KMS-11 (cell line): ENCODE measurements at regions not wholly inside any gene's neighbourhood (a gene's known extent, or its start where the extent isn't known, plus 50 kb on each side); places are given as distances from the start of the nearest gene placed in this dataset.

Source experiments
- H2AFZ ChIP-seq: fragments of 200-600 bp; sonication (generic); 2 replicates; pipeline ENCODE4 v1.6.1; 2016; ENCODE audit warnings: antibody characterized with exemption, mixed run types, low read depth
- H3K27ac ChIP-seq: fragments of 200-600 bp; sonication (generic); 2 replicates; pipeline ENCODE4 v1.6.1; 2016; ENCODE audit warnings: mild to moderate bottlenecking, mixed run types
- H3K27me3 ChIP-seq: fragments of 200-600 bp; sonication (generic); 2 replicates; pipeline ENCODE4 v1.6.1; 2017; ENCODE audit warnings: mild to moderate bottlenecking, low read depth, mixed run types, moderate library complexity; ENCODE audit not compliant: insufficient read depth
- H3K36me3 ChIP-seq: fragments of 200-600 bp; sonication (generic); 2 replicates; pipeline ENCODE4 v1.6.1; 2017; ENCODE audit warnings: mild to moderate bottlenecking, mixed run types; ENCODE audit not compliant: insufficient read depth
- H3K4me1 ChIP-seq: fragments of 200-600 bp; sonication (generic); 2 replicates; pipeline ENCODE4 v1.6.1; 2016; ENCODE audit warnings: mild to moderate bottlenecking, low read depth, mixed run types; ENCODE audit not compliant: poor library complexity, severe bottlenecking
- H3K4me2 ChIP-seq: fragments of 200-600 bp; sonication (generic); 2 replicates; pipeline ENCODE4 v1.7.0; 2016; ENCODE audit warnings: mild to moderate bottlenecking, mixed run types
- H3K4me3 ChIP-seq: fragments of 200-600 bp; sonication (generic); IDR thresholded peaks from 2 replicates; pipeline ENCODE4 v1.6.1; 2017; ENCODE audit warnings: low read depth, low read length, mixed read lengths; ENCODE audit not compliant: insufficient read depth
- H3K79me2 ChIP-seq: fragments of 200-600 bp; sonication (generic); 2 replicates; pipeline ENCODE4 v1.6.1; 2016; ENCODE audit warnings: low read depth, mixed run types; ENCODE audit not compliant: insufficient read depth
- H3K9ac ChIP-seq: fragments of 200-600 bp; sonication (generic); 2 replicates; pipeline ENCODE4 v1.6.1; 2016; ENCODE audit warnings: mild to moderate bottlenecking, mixed run types
- H4K20me1 ChIP-seq: fragments of 200-600 bp; sonication (generic); 2 replicates; pipeline ENCODE4 v1.6.1; 2016; ENCODE audit warnings: mild to moderate bottlenecking, mixed run types; ENCODE audit not compliant: insufficient read depth
- CTCF ChIP-seq: fragments of 200-600 bp; sonication (generic); conservative IDR thresholded peaks from 2 replicates; pipeline ENCODE4 v1.6.1; 2017; ENCODE audit warnings: low read depth, mild to moderate bottlenecking, antibody characterized with exemption, low read length, moderate library complexity, mixed read lengths

DNA sequence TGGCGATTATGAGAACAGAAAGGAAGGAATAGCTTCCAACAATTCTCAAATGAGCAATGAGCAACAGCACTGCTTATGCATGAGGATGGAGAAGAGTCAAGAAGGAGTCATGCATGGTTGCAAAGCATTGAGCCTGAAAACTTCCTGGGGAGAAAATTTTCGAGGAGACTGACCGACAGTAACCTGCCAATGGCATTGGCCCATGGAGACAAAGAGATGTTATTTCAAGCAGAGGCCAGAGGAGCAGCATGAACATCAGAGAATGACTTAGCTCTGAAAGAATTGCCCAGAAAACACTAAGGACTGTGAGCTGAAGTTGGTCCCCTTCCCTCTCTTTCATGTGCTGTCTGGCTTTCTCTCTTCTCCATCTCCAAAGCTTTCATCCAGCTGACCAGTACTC lies 343.4 kb downstream of the ADAMTS20 start:
- Histone ChIP-seq H3K36me3 (no peaks in the 10 kb centered on the region; the same call in 1 of the 2 replicates), H3K27me3 (no peaks in the 10 kb centered on the region), H3K27ac (no peak overlapping the region), H2AFZ (no peak overlapping the region), H3K9ac (no peak overlapping the region), H3K4me3 (no peak overlapping the region), H3K4me2 (no peak overlapping the region), H4K20me1 (no peaks in the 10 kb centered on the region), H3K79me2 (no peaks in the 10 kb centered on the region), H3K4me1 (no peaks in the 10 kb centered on the region)
- no peak for TF ChIP-seq CTCF

DNA sequence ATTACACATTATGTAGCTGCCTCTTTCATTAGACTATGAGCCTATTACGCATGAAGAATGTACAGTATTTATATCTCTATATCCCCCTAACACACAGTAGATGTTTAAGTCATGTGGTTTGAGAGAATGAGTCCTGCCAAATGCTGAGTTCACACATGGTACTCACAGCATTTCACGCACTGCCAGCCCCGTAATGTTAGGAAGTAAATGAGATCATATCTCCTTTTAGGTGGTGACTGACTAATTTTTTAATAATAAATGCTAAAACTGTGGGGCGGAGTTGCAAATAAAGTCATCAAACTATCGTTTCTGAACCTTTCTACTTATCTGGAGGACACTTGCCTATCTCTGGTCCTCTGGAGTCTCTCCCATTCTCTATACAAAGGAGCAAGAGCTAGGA lies 343.8 kb downstream of the ADAMTS20 start:
- Histone ChIP-seq H3K36me3 (no peaks in the 10 kb centered on the region; the same call in 1 of the 2 replicates), H3K4me3 (no peak overlapping the region), H3K4me2 (no peak overlapping the region), H3K79me2 (no peaks in the 10 kb centered on the region), H3K9ac (no peak overlapping the region), H2AFZ (no peak overlapping the region), H3K4me1 (no peaks in the 10 kb centered on the region), H3K27me3 (no peaks in the 10 kb centered on the region), H3K27ac (no peak overlapping the region), H4K20me1 (no peaks in the 10 kb centered on the region)
- no peak for TF ChIP-seq CTCF

DNA sequence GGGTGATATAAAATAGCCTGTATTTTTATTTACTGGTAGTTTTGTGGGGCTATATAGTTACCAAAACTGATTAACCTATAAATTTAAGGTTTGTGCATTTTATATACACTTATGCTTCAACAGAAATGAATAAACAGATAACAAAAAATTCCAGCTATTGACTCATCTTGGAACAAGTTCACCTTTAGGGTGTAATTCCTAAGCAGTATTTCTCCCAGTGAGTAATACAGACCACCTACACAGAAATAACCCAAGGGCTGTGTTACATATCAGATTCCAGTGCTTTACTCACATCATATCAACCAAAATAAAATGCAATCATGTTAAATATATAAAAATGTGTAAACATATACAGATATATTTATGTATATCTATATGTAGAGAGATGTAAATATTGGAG lies 345.6 kb downstream of the ADAMTS20 start:
- H3K4me3 ChIP-seq, result no peak overlapping the region
- H2AFZ ChIP-seq, result no peak overlapping the region
- no peak overlapping the region for H3K9ac ChIP-seq
- no peaks in the 10 kb centered on the region for H3K79me2 ChIP-seq
- no peaks in the 10 kb centered on the region; the same call in 1 of the 2 replicates for H3K36me3 ChIP-seq
- no peaks in the 10 kb centered on the region for H4K20me1 ChIP-seq
- no peak overlapping the region for H3K27ac ChIP-seq
- no peaks in the 10 kb centered on the region for H3K27me3 ChIP-seq
- no peak overlapping the region for H3K4me2 ChIP-seq
- H3K4me1 ChIP-seq, result no peaks in the 10 kb centered on the region
- no peak for TF ChIP-seq CTCF

GRCh38 chr12:43198608-43199007 lies 353.4 kb downstream of the ADAMTS20 start:
- no peaks in the 10 kb centered on the region for H3K36me3 ChIP-seq
- peaks cover 4% of the 10 kb centered on the region; the same call in 1 of the 2 replicates for H4K20me1 ChIP-seq
- no peak overlapping the region for H3K27ac ChIP-seq
- H3K27me3 ChIP-seq, result no peaks in the 10 kb centered on the region
- TF ChIP-seq CTCF, result no peak
- no peak overlapping the region for H3K9ac ChIP-seq
- no peaks in the 10 kb centered on the region for H3K4me1 ChIP-seq
- no peak overlapping the region for H3K4me2 ChIP-seq
- H3K4me3 ChIP-seq, result no peak overlapping the region
- no peak overlapping the region for H2AFZ ChIP-seq
- no peaks in the 10 kb centered on the region for H3K79me2 ChIP-seq
